HCT116 (cell line): ENCODE measurements at regions not wholly inside any gene's neighbourhood (a gene's known extent, or its start where the extent isn't known, plus 50 kb on each side); places are given as distances from the start of the nearest gene placed in this dataset.

Source experiments
- ATAC-seq: fragments of 200-7000 bp; cut with Tn5 transposase; 2 replicates; pipeline ENCODE4 v1.9.1; 2020; ENCODE audit warnings: mild to moderate bottlenecking, moderate library complexity
- BruUV-seq: library from RNA; stranded (reverse); fragments of 400-500 nt; replicated peaks from 2 replicates; lab custom pipeline; 2021; lab: Mats Ljungman, UMichigan
- CTCF ChIA-PET: fragments of 300-600 bp; sonication (Branson Sonifier 250); formaldehyde crosslinking; loops from one replicate; lab custom pipeline; 2021; ENCODE audit warnings: antibody characterized with exemption; lab: Charles Lee
- POLR2A ChIA-PET: fragments of 300-600, 350-600 bp; sonication (Branson Sonifier 250); formaldehyde crosslinking; loops from one replicate; lab custom pipeline; 2021; ENCODE audit warnings: antibody characterized with exemption; lab: Charles Lee
- RAD21 ChIA-PET, 2 experiments: fragments of 300-600 bp; sonication (Branson Sonifier 250); formaldehyde crosslinking; loops; one replicate each; lab custom pipeline; 2023; ENCODE audit warnings: low total read pairs in 2 of 2; ENCODE audit not compliant: uncharacterized antibody in 2 of 2, unreplicated experiment in 2 of 2, low non-redundant PET in 1 of 2; lab: Charles Lee
- DNase-seq: peaks from one replicate; pipeline ENCODE4 v3.0.0-alpha.2; 2010; ENCODE audit warnings: low read depth, low spot score
- H2AFZ ChIP-seq: fragments of 200-600 bp; shearing (Covaris generic), sonication (generic); 2 replicates; pipeline ENCODE4 v1.6.1; 2017; ENCODE audit warnings: low read depth, mixed run types, mixed read lengths, antibody characterized with exemption, low read length; ENCODE audit not compliant: poor library complexity, severe bottlenecking
- H3K27ac ChIP-seq: 2 replicates; pipeline ENCODE4 v1.5.1; 2012; ENCODE audit warnings: low read depth, low read length
- H3K27me3 ChIP-seq: fragments of 200-600 bp; sonication (generic); 2 replicates; pipeline ENCODE4 v1.6.1; 2016; ENCODE audit warnings: mixed run types, low read length, mixed read lengths; ENCODE audit not compliant: insufficient read depth
- H3K36me3 ChIP-seq, 2 experiments: fragments of 200-500 bp in 1 of 2; fragments of 200-600 bp in 1 of 2; sonication (Bioruptor generic) in 1 of 2; sonication (generic) in 1 of 2; 2 replicates each; pipeline versions ENCODE4 v1.5.1 to v1.6.1; 2014 to 2016; ENCODE audit warnings: low read length in 2 of 2, inconsistent platforms in 1 of 2, mixed read lengths in 1 of 2, mixed run types in 1 of 2; ENCODE audit not compliant: insufficient read depth in 2 of 2, control insufficient read depth in 1 of 2
- H3K4me1 ChIP-seq, 2 experiments: fragments of 200-600 bp in 1 of 2; sonication (generic) in 1 of 2; 2 replicates each; pipeline versions ENCODE4 v1.5.1 to v1.6.1; 2012 to 2017; ENCODE audit warnings: low read length in 2 of 2, inconsistent platforms in 1 of 2, mild to moderate bottlenecking in 1 of 2, mixed read lengths in 1 of 2, mixed run types in 1 of 2, moderate library complexity in 1 of 2; ENCODE audit not compliant: insufficient read depth in 2 of 2, control insufficient read depth in 1 of 2
- H3K4me2 ChIP-seq: fragments of 200-600 bp; sonication (generic); 2 replicates; pipeline ENCODE4 v1.6.1; 2017; ENCODE audit warnings: mixed run types, low read length, mixed read lengths
- H3K4me3 ChIP-seq, 2 experiments: fragments of 200-600 bp in 1 of 2; sonication (generic) in 1 of 2; replicated peaks in 1 of 2; 2 replicates each; pipeline ENCODE4 v1.5.1; 2011 to 2016; ENCODE audit warnings: low read length in 2 of 2, control low read depth in 1 of 2, low read depth in 1 of 2, mild to moderate bottlenecking in 1 of 2, mixed read lengths in 1 of 2, mixed run types in 1 of 2
- H3K79me2 ChIP-seq: fragments of 200-600 bp; sonication (generic); 2 replicates; pipeline ENCODE4 v1.6.1; 2017; ENCODE audit warnings: mild to moderate bottlenecking, mixed run types, low read length, moderate library complexity, mixed read lengths; ENCODE audit not compliant: insufficient read depth
- H3K9ac ChIP-seq: fragments of 200-600 bp; sonication (generic); 2 replicates; pipeline ENCODE4 v1.6.1; 2016; ENCODE audit warnings: low read length, mixed read lengths
- H3K9me2 ChIP-seq: fragments of 200-600 bp; sonication (generic), shearing (Covaris generic); 2 replicates; pipeline ENCODE4 v1.6.1; 2017; ENCODE audit warnings: mixed run types, mild to moderate bottlenecking, moderate library complexity; ENCODE audit not compliant: insufficient read depth
- H3K9me3 ChIP-seq, 2 experiments: fragments of 200-500 bp in 1 of 2; fragments of 200-600 bp in 1 of 2; sonication (Bioruptor generic) in 1 of 2; sonication (generic) in 1 of 2; 2 replicates each; pipeline ENCODE4 v1.6.1; 2014 to 2017; ENCODE audit warnings: low read length in 2 of 2, mixed read lengths in 2 of 2, inconsistent platforms in 1 of 2, low read depth in 1 of 2, mild to moderate bottlenecking in 1 of 2, mixed run types in 1 of 2, moderate library complexity in 1 of 2; ENCODE audit not compliant: control insufficient read depth in 1 of 2, insufficient read depth in 1 of 2
- H4K20me1 ChIP-seq: fragments of 200-600 bp; sonication (generic), shearing (Covaris generic); 2 replicates; pipeline ENCODE4 v1.6.1; 2017; ENCODE audit warnings: mixed run types, mild to moderate bottlenecking, moderate library complexity; ENCODE audit not compliant: insufficient read depth
- CBX3 ChIP-seq: IDR thresholded peaks from 2 replicates; pipeline ENCODE4 v1.6.1; 2012; ENCODE audit warnings: low read depth
- CEBPB ChIP-seq: IDR thresholded peaks from 2 replicates; pipeline ENCODE4 v1.6.1; 2012; ENCODE audit warnings: low read depth
- CTCF ChIP-seq, 3 experiments: fragments of 200-600 bp in 1 of 3; sonication (generic) in 1 of 3; IDR thresholded peaks in 2 of 3; conservative IDR thresholded peaks in 1 of 3; 2 replicates each; pipeline ENCODE4 v1.5.1; 2012 to 2017; ENCODE audit warnings: low read depth in 2 of 3, low read length in 2 of 3, antibody characterized with exemption in 1 of 3, borderline replicate concordance in 1 of 3, control low read depth in 1 of 3, mild to moderate bottlenecking in 1 of 3, mixed read lengths in 1 of 3, mixed run types in 1 of 3, moderate library complexity in 1 of 3; ENCODE audit not compliant: insufficient read depth in 1 of 3
- EGR1 ChIP-seq: IDR thresholded peaks from 2 replicates; pipeline ENCODE4 v1.6.1; 2012; ENCODE audit warnings: low read depth
- ELF1 ChIP-seq: IDR thresholded peaks from 2 replicates; pipeline ENCODE4 v1.6.1; 2012; ENCODE audit warnings: low read depth, borderline replicate concordance
- EZH2 ChIP-seq: fragments of 200-600 bp; sonication (generic); IDR thresholded peaks from 2 replicates; pipeline ENCODE4 v1.6.1; 2017; ENCODE audit warnings: antibody characterized with exemption, mixed run types
- EZH2phosphoT487 ChIP-seq: fragments of 200-600 bp; IDR thresholded peaks from 2 replicates; pipeline ENCODE4 v1.6.1; 2018; ENCODE audit warnings: antibody characterized with exemption, borderline replicate concordance
- FOSL1 ChIP-seq: IDR thresholded peaks from 2 replicates; pipeline ENCODE4 v1.6.1; 2012; ENCODE audit warnings: low read depth
- POLR2A ChIP-seq: IDR thresholded peaks from 2 replicates; pipeline ENCODE4 v1.7.0; 2011; ENCODE audit warnings: borderline replicate concordance; ENCODE audit not compliant: insufficient read depth, insufficient read length; ENCODE audit errors: extremely low read depth
- POLR2AphosphoS5 ChIP-seq: IDR thresholded peaks from 2 replicates; pipeline ENCODE4 v1.6.1; 2011; ENCODE audit warnings: mild to moderate bottlenecking, low read depth, low read length, moderate library complexity
- RAD21 ChIP-seq: IDR thresholded peaks from 2 replicates; pipeline ENCODE4 v1.6.1; 2012; ENCODE audit warnings: low read depth, mild to moderate bottlenecking
- REST ChIP-seq: IDR thresholded peaks from 2 replicates; pipeline ENCODE4 v1.6.1; 2012; ENCODE audit warnings: low read depth
- SIN3A ChIP-seq: IDR thresholded peaks from 2 replicates; pipeline ENCODE4 v1.6.1; 2012; ENCODE audit warnings: low read depth
- SP1 ChIP-seq: IDR thresholded peaks from 2 replicates; pipeline ENCODE4 v1.6.1; 2012; ENCODE audit warnings: low read depth
- TCF7L2 ChIP-seq: IDR thresholded peaks from 2 replicates; pipeline ENCODE4 v1.7.0; 2011; ENCODE audit warnings: borderline replicate concordance, inconsistent platforms; ENCODE audit not compliant: insufficient read depth, insufficient read length; ENCODE audit errors: extremely low read depth
- YY1 ChIP-seq: IDR thresholded peaks from 2 replicates; pipeline ENCODE4 v1.6.1; 2011; ENCODE audit warnings: low read length, low read depth, moderate library complexity, mild to moderate bottlenecking; ENCODE audit not compliant: insufficient replicate concordance; ENCODE audit errors: extremely low read depth
- ZBTB33 ChIP-seq: IDR thresholded peaks from 2 replicates; pipeline ENCODE4 v1.6.1; 2011; ENCODE audit warnings: mild to moderate bottlenecking, low read length, moderate library complexity; ENCODE audit not compliant: insufficient replicate concordance; ENCODE audit errors: extremely low read depth
- ZFX ChIP-seq: fragments of 450-650 bp; IDR thresholded peaks from 2 replicates; pipeline ENCODE4 v1.6.1; 2017
- ZNF274 ChIP-seq: fragments of 200-500 bp; sonication (Bioruptor generic); IDR thresholded peaks from 2 replicates; pipeline ENCODE4 v1.6.1; 2014; ENCODE audit warnings: mild to moderate bottlenecking, low read depth, low read length, inconsistent platforms
- intact Hi-C: fragments of 100-400 bp; cut with micrococcal nuclease; formaldehyde crosslinking; loops from 2 replicates; pipeline ENCODE4 v1.10.0; 2022

GRCh38 chr15:53882311-53882710 lies 95.9 kb upstream of the UNC13C start:
- ChIA-PET RAD21 (no interaction called here), CTCF (no interaction called here), POLR2A (no interaction called here)
- DNase-seq (no peak), ATAC-seq (no peak)
- H3K4me2 ChIP-seq, result no peak overlapping the region
- no peak overlapping the region for H3K27ac ChIP-seq
- H3K4me1 ChIP-seq, result no peaks in the 10 kb centered on the region
- H3K9ac ChIP-seq, result no peak overlapping the region
- BruUV-seq, result no TSS peak
- TF ChIP-seq YY1 (no peak), ZNF274 (no peak), CEBPB (no peak), TCF7L2 (no peak), POLR2A (no peak), CTCF (IDR thresholded peaks at IDR 0.05 in 2 of 3, conservative IDR thresholded peaks at IDR 0.05 in 1 of 3; ENCODE audit: borderline replicate concordance in 1 of 3, insufficient read depth in 1 of 3, low read depth in 2 of 3, low read length in 2 of 3) (no peak), EZH2phosphoT487 (no peak), ELF1 (no peak), POLR2AphosphoS5 (no peak), REST (no peak), EGR1 (no peak), FOSL1 (no peak), SIN3A (no peak), CBX3 (no peak), EZH2 (no peak), SP1 (no peak), ZFX (no peak), ZBTB33 (no peak), RAD21 (no peak)
- H3K79me2 ChIP-seq, result no peaks in the 10 kb centered on the region
- H3K36me3 ChIP-seq, result no peaks in the 10 kb centered on the region
- no peak overlapping the region for H3K4me3 ChIP-seq
- no peaks in the 10 kb centered on the region for H4K20me1 ChIP-seq
- intact Hi-C loops, result no loop called here
- H3K9me2 ChIP-seq, result no peaks in the 10 kb centered on the region
- no peaks in the 10 kb centered on the region for H3K27me3 ChIP-seq
- H3K9me3 ChIP-seq, result peaks cover 0 to 24% of the 10 kb centered on the region in 2 experiments; a peak in 2 of 4 replicates
- H2AFZ ChIP-seq, result no peak overlapping the region
